Midbrain (tissue), 1 donor: ENCODE measurements at regions not wholly inside any gene's neighbourhood (a gene's known extent, or its start where the extent isn't known, plus 50 kb on each side); places are given as distances from the start of the nearest gene placed in this dataset.
A peak's percentile ranks its signal among the peaks of the same experiment; 100 is the strongest.
"Not testable (repeated sequence)": the region's sequence is repeated elsewhere in the genome, so short reads cannot be mapped to it uniquely, and the experiment has no call there.

Experiments
- DNase-seq: peaks from one replicate; lab custom pipeline; 2025; lab: John Stamatoyannopoulos, UW

- DNase-seq: no peak
These were observed 90.9 kb upstream of the FAT1 start for GRCh38 chr4:186814535-186815070.

GRCh38 chr4:186819342-186820086 lies 95.9 kb upstream of the FAT1 start:
- DNase-seq: no peak

GRCh38 chr4:186820391-186820891 lies 96.8 kb upstream of the FAT1 start:
- peak; percentile 2 for DNase-seq

- no peak for DNase-seq
These were observed 100.3 kb upstream of the FAT1 start for GRCh38 chr4:186823989-186824388.

- DNase-seq: no peak
These were observed 101.4 kb upstream of the FAT1 start for GRCh38 chr4:186825069-186825468.

- DNase-seq: no peak
These were observed 102.3 kb upstream of the FAT1 start for GRCh38 chr4:186826006-186826405.

GRCh38 chr4:186826846-186827533 lies 103.3 kb upstream of the FAT1 start:
- DNase-seq: no peak

GRCh38 chr4:186827534-186827897 lies 103.9 kb upstream of the FAT1 start:
- no peak for DNase-seq

- DNase-seq: no peak
These were observed 105.4 kb upstream of the FAT1 start for GRCh38 chr4:186829097-186829496.

- DNase-seq: no peak
These were observed 106.2 kb upstream of the FAT1 start for GRCh38 chr4:186829740-186830449.

- no peak for DNase-seq
These were observed 107.9 kb upstream of the FAT1 start for GRCh38 chr4:186831574-186831973.

- no peak for DNase-seq
These were observed 109.2 kb upstream of the FAT1 start for GRCh38 chr4:186832906-186833305.

GRCh38 chr4:186837463-186837862 lies 113.8 kb upstream of the FAT1 start:
- not testable (repeated sequence) for DNase-seq

- DNase-seq: no peak
These were observed 114.6 kb upstream of the FAT1 start for GRCh38 chr4:186838295-186838694.

GRCh38 chr4:186839122-186840037 lies 115.7 kb upstream of the FAT1 start:
- no peak for DNase-seq

- no peak for DNase-seq
These were observed 116.6 kb upstream of the FAT1 start for GRCh38 chr4:186840222-186840701.

GRCh38 chr4:186840771-186841301 lies 117.2 kb upstream of the FAT1 start:
- DNase-seq: no peak

GRCh38 chr4:186844059-186844681 lies 120.5 kb upstream of the FAT1 start:
- DNase-seq: no peak

GRCh38 chr4:186845137-186845842 lies 121.6 kb upstream of the FAT1 start:
- DNase-seq: no peak

- DNase-seq: no peak
These were observed 122.8 kb upstream of the FAT1 start for GRCh38 chr4:186846426-186846825.
